ENCODE measurements at regions not wholly inside any gene's neighbourhood (a gene's known extent, or its start where the extent isn't known, plus 50 kb on each side); places are given as distances from the start of the nearest gene placed in this dataset.

DNA sequence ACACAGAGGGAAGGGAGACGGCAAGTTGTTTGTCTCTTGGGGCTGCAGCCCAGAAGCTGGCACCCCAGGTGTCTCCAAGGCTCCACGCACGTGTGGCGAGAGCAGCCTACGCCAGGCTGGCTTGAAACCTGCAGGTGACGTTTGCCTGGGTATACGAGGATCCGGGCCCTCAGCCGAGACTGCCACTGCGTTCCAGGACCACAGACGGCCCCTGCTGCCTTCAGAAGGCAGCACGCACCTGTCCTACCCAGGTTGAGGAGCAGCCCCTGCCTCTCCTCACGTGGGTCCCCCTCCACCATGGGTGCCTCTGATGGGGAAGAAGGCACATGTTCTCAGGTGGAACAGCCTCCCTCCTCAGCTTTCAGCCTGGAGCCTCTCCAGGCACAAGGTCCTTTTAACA is 75.3 kb upstream of the PRR20G start:
- intact Hi-C loops (cut with DNase I; ENCODE audit: low total_unique reads) = no loop called here
- Histone ChIP-seq H3K4me1 (no peaks in the 10 kb centered on the region), H3K27ac (no peak overlapping the region), H3K4me3 (no peak overlapping the region), H3K36me3 (no peaks in the 10 kb centered on the region), H3K9me3 (no peaks in the 10 kb centered on the region), H3K27me3 (peaks cover 6% of the 10 kb centered on the region)
- TF ChIP-seq EP300 (IDR thresholded peaks at IDR 0.05; ENCODE audit: low read depth) = no peak
- no peak for TF ChIP-seq POLR2AphosphoS5 (IDR thresholded peaks at IDR 0.05)
- no peak for TF ChIP-seq POLR2A (IDR thresholded peaks at IDR 0.05)
- TF ChIP-seq, protein P1, sequence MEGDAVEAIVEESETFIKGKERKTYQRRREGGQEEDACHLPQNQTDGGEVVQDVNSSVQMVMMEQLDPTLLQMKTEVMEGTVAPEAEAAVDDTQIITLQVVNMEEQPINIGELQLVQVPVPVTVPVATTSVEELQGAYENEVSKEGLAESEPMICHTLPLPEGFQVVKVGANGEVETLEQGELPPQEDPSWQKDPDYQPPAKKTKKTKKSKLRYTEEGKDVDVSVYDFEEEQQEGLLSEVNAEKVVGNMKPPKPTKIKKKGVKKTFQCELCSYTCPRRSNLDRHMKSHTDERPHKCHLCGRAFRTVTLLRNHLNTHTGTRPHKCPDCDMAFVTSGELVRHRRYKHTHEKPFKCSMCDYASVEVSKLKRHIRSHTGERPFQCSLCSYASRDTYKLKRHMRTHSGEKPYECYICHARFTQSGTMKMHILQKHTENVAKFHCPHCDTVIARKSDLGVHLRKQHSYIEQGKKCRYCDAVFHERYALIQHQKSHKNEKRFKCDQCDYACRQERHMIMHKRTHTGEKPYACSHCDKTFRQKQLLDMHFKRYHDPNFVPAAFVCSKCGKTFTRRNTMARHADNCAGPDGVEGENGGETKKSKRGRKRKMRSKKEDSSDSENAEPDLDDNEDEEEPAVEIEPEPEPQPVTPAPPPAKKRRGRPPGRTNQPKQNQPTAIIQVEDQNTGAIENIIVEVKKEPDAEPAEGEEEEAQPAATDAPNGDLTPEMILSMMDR (IDR thresholded peaks at IDR 0.05) = no peak
- no peak for DNase-seq
- in situ Hi-C loops (cut with MboI; ENCODE audit: low pct_ligation_motif_present in 1 of 4, low pct_unique_long_range_greater_than_20kb in 1 of 4, low sequenced_read_pairs in 3 of 4) = no loop called here
- 70% methylated on average over 13 of the region's 13 CpGs; no CpG with 5 or more reads in 1 of the 2 donors for WGBS, 2 donors (ENCODE audit: low coverage in 1 of 2)

DNA sequence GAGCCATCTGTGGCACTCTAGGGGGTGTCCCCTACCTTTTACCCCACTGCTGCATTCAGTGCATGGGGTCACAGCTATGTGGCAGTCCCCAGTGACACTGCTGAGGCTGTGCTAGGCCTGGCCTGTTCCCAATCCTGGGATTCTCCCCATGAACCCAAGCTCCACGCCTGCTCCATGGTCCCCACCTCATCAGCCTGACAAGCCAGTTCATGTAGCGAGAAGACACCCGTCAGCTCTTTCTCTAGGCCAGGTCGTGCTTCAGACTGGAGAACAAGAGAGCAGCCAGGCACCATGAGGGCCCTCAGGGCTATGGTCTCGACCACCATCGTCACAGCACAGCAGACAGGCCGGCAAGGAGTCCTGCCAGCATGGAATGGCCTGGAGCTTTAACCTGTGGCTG is 72.8 kb upstream of the PRR20G start:
- DNase-seq = no peak
- WGBS, 2 donors (ENCODE audit: low coverage in 1 of 2) = 78% methylated on average over 7 of the region's 7 CpGs; no CpG with 5 or more reads in 1 of the 2 donors
- intact Hi-C loops (cut with DNase I; ENCODE audit: low total_unique reads) (no loop called here), in situ Hi-C loops (cut with MboI; ENCODE audit: low pct_ligation_motif_present in 1 of 4, low pct_unique_long_range_greater_than_20kb in 1 of 4, low sequenced_read_pairs in 3 of 4) (no loop called here)
- peaks cover 6% of the 10 kb centered on the region for H3K27me3 ChIP-seq
- H3K36me3 ChIP-seq = no peaks in the 10 kb centered on the region
- H3K9me3 ChIP-seq = peaks cover 0 to 6% of the 10 kb centered on the region in 2 donors
- no peak overlapping the region for H3K27ac ChIP-seq
- H3K4me3 ChIP-seq = no peak overlapping the region
- no peaks in the 10 kb centered on the region for H3K4me1 ChIP-seq
- no peak for TF ChIP-seq EP300 (IDR thresholded peaks at IDR 0.05; ENCODE audit: low read depth)

DNA sequence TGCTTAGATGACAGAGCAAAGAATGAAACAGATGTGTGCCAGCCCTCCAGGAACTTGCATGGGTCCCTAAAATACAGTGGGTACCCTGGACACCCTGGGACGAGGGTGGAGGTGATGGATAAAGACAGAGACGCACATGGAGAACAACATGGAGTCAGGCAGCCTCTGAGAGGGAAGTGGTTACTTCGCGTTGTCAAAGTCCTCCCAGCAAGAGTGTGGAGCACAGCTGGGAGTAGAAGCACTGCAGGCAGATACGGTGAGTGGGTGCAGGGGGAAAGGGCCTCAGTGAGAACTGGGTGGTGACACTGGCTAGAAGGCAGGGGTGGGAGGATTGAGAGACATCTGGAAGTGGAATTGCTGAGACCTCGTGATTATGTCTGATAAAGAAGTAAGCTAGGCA is 70.8 kb upstream of the PRR20G start:
- WGBS, 2 donors (ENCODE audit: low coverage in 1 of 2) = 75 to 78% methylated on average over 6 of the region's 6 CpGs

DNA sequence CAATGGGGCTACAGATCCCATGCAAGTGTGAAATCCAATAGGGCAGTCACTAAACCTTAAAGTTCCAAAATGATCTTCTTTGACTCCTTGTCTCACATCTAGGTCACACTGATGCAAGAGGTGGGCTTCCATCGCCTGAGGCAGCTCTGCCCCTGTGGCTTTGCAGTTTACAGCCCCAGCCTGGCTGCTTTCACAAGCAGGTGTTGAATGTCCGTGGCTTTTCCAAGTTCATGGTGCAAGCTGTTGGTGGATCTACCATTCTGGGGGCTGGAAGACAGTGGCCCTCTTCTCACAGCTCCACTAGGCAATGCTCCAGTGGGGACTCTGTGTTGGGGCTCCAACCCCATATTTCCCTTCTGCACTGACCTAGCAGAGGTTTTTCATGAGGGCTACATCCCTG is 68.5 kb upstream of the PRR20G start:
- Histone ChIP-seq H3K27me3 (no peaks in the 10 kb centered on the region), H3K9me3 (peaks cover 0 to 6% of the 10 kb centered on the region in 2 donors), H3K4me1 (no peaks in the 10 kb centered on the region), H3K4me3 (no peak overlapping the region), H3K27ac (no peak overlapping the region), H3K36me3 (no peaks in the 10 kb centered on the region)
- in situ Hi-C loops (cut with MboI; ENCODE audit: low pct_ligation_motif_present in 1 of 4, low pct_unique_long_range_greater_than_20kb in 1 of 4, low sequenced_read_pairs in 3 of 4) (no loop called here), intact Hi-C loops (cut with DNase I; ENCODE audit: low total_unique reads) (no loop called here)
- TF ChIP-seq POLR2AphosphoS5 (IDR thresholded peaks at IDR 0.05) (no peak), POLR2A (IDR thresholded peaks at IDR 0.05) (no peak), EP300 (IDR thresholded peaks at IDR 0.05; ENCODE audit: low read depth) (no peak)
- TF ChIP-seq, protein P1 (IDR thresholded peaks at IDR 0.05) = no peak
- DNase-seq = no peak
- WGBS, 2 donors (ENCODE audit: low coverage in 1 of 2) = 71% methylated on average over 2 of the region's 2 CpGs; no CpG with 5 or more reads in 1 of the 2 donors

More for the DNA sequence above, 70.8 kb upstream of the PRR20G start:
- H3K9me3 ChIP-seq = peaks cover 0 to 6% of the 10 kb centered on the region in 2 donors
- H3K4me1 ChIP-seq = no peaks in the 10 kb centered on the region
- in situ Hi-C loops (cut with MboI; ENCODE audit: low pct_ligation_motif_present in 1 of 4, low pct_unique_long_range_greater_than_20kb in 1 of 4, low sequenced_read_pairs in 3 of 4) (no loop called here), intact Hi-C loops (cut with DNase I; ENCODE audit: low total_unique reads) (no loop called here)
- DNase-seq = no peak
- no peaks in the 10 kb centered on the region for H3K27me3 ChIP-seq
- no peak overlapping the region for H3K27ac ChIP-seq
- TF ChIP-seq, protein P1 (IDR thresholded peaks at IDR 0.05) = no peak
- TF ChIP-seq POLR2AphosphoS5 (IDR thresholded peaks at IDR 0.05) = no peak
- TF ChIP-seq EP300 (IDR thresholded peaks at IDR 0.05; ENCODE audit: low read depth) = no peak
- no peak for TF ChIP-seq POLR2A (IDR thresholded peaks at IDR 0.05)
- H3K36me3 ChIP-seq = no peaks in the 10 kb centered on the region
- no peak overlapping the region for H3K4me3 ChIP-seq

DNA sequence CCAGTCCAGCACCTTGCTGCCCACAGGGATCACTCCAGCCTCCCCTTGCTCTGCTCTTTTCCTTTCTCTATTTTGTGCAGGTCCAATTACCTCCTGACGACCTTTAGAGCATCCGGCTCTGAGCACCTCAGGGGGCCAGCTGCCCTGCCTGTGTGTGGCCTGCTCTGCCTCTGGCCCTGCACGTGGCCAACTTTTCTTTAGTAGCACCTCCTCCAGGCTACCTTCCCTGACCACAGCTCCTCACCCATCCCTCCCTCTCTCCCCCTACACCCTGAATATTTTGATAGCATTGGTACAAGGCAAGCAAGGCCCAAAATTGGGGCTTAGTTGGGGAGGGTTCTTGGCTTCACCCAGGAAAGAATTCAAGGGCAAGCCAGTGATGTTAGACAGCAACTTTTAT is 66.9 kb upstream of the PRR20G start:
- Histone ChIP-seq H3K27ac (no peak overlapping the region), H3K4me1 (no peaks in the 10 kb centered on the region), H3K4me3 (no peak overlapping the region), H3K9me3 (peaks cover 0 to 6% of the 10 kb centered on the region in 2 donors), H3K27me3 (peaks cover 5% of the 10 kb centered on the region), H3K36me3 (no peaks in the 10 kb centered on the region)
- intact Hi-C loops (cut with DNase I; ENCODE audit: low total_unique reads) = no loop called here
- WGBS, 2 donors (ENCODE audit: low coverage in 1 of 2) = 62 to 92% methylated on average over 3 of the region's 3 CpGs
- no peak for DNase-seq
- TF ChIP-seq EP300 (IDR thresholded peaks at IDR 0.05; ENCODE audit: low read depth) (no peak), POLR2A (IDR thresholded peaks at IDR 0.05) (no peak), POLR2AphosphoS5 (IDR thresholded peaks at IDR 0.05) (no peak)
- TF ChIP-seq, protein P1 (IDR thresholded peaks at IDR 0.05) = no peak
- in situ Hi-C loops (cut with MboI; ENCODE audit: low pct_ligation_motif_present in 1 of 4, low pct_unique_long_range_greater_than_20kb in 1 of 4, low sequenced_read_pairs in 3 of 4) = no loop called here
